Natural killer cell (primary cell): ENCODE measurements at regions not wholly inside any gene's neighbourhood (a gene's known extent, or its start where the extent isn't known, plus 50 kb on each side); places are given as distances from the start of the nearest gene placed in this dataset.

Experiments used
- ATAC-seq, 3 donors: fragments of 150-1000 bp in 2 of 3; fragments of 200-7000 bp in 1 of 3; cut with Tn5 transposase; 1 replicate in 1 of 3; 2 replicates in 2 of 3; pipeline ENCODE4 v1.10.0; 2021; ENCODE audit warnings: mild to moderate bottlenecking in 2 of 3, moderate library complexity in 2 of 3
- DNase-seq, 2 donors: peaks; one replicate each; pipeline versions ENCODE4 v3.0.0 to v3.0.0-alpha.2; 2013 to 2021; ENCODE audit warnings: mixed read lengths in 1 of 2
- H3K27ac ChIP-seq: one replicate; pipeline ENCODE4 v1.5.1; 2013; ENCODE audit warnings: mild to moderate bottlenecking, low read length
- H3K27me3 ChIP-seq: one replicate; pipeline ENCODE4 v1.6.1; 2013; ENCODE audit warnings: low read length; ENCODE audit not compliant: control insufficient read depth, insufficient read depth
- H3K36me3 ChIP-seq: one replicate; pipeline ENCODE4 v1.6.1; 2013; ENCODE audit warnings: low read length; ENCODE audit not compliant: control insufficient read depth, insufficient read depth
- H3K4me1 ChIP-seq: one replicate; pipeline ENCODE4 v1.6.1; 2013; ENCODE audit warnings: low read length; ENCODE audit not compliant: control insufficient read depth, insufficient read depth
- H3K4me3 ChIP-seq: one replicate; pipeline ENCODE4 v1.5.1; 2013; ENCODE audit warnings: low read length
- H3K9me3 ChIP-seq: one replicate; pipeline ENCODE4 v1.6.1; 2013; ENCODE audit warnings: low read length; ENCODE audit not compliant: control insufficient read depth, insufficient read depth
- H3K27ac Mint-ChIP-seq, 2 donors: one replicate each; pipeline ENCODE4 v1.8.0; 2022; ENCODE audit warnings: mild to moderate bottlenecking in 2 of 2, mixed read lengths in 2 of 2, moderate library complexity in 1 of 2
- H3K27me3 Mint-ChIP-seq, 2 donors: one replicate each; pipeline ENCODE4 v1.8.0; 2022; ENCODE audit warnings: low read depth in 2 of 2, mixed read lengths in 2 of 2
- H3K36me3 Mint-ChIP-seq: one replicate; pipeline ENCODE4 v1.8.0; 2022; ENCODE audit warnings: mixed read lengths
- H3K4me1 Mint-ChIP-seq, 2 donors: one replicate each; pipeline ENCODE4 v1.8.0; 2022; ENCODE audit warnings: mixed read lengths in 2 of 2
- H3K4me3 Mint-ChIP-seq: one replicate; pipeline ENCODE4 v1.8.0; 2022; ENCODE audit warnings: mild to moderate bottlenecking, moderate library complexity, mixed read lengths
- H3K9me3 Mint-ChIP-seq, 2 donors: one replicate each; pipeline ENCODE4 v1.8.0; 2022; ENCODE audit warnings: mixed read lengths in 2 of 2
- WGBS: methylation state at CpG from one replicate; pipeline ENCODE4 v1.1.7; 2013; ENCODE audit warnings: missing lambda C conversion rate; ENCODE audit not compliant: insufficient coverage; 5-methylcytosine and 5-hydroxymethylcytosine counted together
- intact Hi-C: fragments of 100-400 bp; cut with micrococcal nuclease; formaldehyde crosslinking; loops from one replicate; pipeline ENCODE4 v1.14.2; 2022
- TF ChIP-seq, protein P1 (sequence below): fragments of 200-600 bp; IDR thresholded peaks from one replicate; pipeline ENCODE4 v1.8.0; 2022; ENCODE audit warnings: antibody characterized with exemption

DNA sequence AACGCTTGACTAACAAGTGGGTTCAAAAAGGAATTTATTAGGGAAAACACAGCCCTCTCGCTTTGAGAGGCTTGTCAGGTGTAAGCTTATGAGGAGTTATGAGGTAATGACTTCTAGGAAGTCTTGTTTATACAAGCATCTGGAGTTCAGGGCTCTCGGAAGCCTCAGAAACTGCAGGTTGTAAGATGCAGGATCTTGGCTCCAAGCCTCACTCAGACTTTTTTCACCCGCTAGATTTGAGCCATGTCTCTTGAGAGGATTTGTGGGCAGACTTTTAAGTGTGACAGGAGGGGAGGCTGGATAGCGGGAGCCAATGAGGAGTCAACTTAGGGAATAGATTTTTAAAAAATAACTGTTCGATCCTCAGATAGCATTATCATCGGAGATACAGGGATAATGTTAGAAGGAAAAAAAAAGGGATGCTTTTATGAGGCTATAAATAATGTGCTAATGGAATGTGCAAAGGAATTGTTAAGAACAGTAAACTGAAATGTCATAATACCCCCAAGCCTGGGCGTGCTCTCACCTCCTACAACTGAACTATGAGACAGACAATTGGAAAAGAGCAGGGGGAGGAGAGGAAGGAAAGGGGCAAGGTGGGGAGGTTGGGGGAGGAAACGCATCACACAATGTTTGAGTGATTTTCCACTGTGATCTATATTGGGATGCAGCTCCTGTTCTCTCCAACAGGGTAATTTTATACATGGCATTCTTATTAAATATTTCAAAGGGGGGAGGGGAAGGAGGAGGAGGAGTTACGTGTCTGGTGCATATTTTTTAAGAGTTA, 107.4 kb upstream of the ESRRG start:
- Mint-ChIP-seq H3K27ac (no peak overlapping the region), H3K36me3 (no peaks in the 10 kb centered on the region), H3K4me1 (no peaks in the 10 kb centered on the region), H3K4me3 (no peak overlapping the region), H3K27me3 (no peaks in the 10 kb centered on the region), H3K9me3 (peaks cover 9 to 13% of the 10 kb centered on the region in 2 donors)
- 89% methylated on average over 7 of the region's 10 CpGs for WGBS
- H3K4me3 ChIP-seq = no peak overlapping the region
- no peaks in the 10 kb centered on the region for H3K27me3 ChIP-seq
- TF ChIP-seq, protein P1, sequence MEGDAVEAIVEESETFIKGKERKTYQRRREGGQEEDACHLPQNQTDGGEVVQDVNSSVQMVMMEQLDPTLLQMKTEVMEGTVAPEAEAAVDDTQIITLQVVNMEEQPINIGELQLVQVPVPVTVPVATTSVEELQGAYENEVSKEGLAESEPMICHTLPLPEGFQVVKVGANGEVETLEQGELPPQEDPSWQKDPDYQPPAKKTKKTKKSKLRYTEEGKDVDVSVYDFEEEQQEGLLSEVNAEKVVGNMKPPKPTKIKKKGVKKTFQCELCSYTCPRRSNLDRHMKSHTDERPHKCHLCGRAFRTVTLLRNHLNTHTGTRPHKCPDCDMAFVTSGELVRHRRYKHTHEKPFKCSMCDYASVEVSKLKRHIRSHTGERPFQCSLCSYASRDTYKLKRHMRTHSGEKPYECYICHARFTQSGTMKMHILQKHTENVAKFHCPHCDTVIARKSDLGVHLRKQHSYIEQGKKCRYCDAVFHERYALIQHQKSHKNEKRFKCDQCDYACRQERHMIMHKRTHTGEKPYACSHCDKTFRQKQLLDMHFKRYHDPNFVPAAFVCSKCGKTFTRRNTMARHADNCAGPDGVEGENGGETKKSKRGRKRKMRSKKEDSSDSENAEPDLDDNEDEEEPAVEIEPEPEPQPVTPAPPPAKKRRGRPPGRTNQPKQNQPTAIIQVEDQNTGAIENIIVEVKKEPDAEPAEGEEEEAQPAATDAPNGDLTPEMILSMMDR = no peak
- H3K27ac ChIP-seq = no peak overlapping the region
- intact Hi-C loops = no loop called here
- ATAC-seq (no peak), DNase-seq (no peak)
- H3K36me3 ChIP-seq = no peaks in the 10 kb centered on the region
- no peaks in the 10 kb centered on the region for H3K9me3 ChIP-seq
- no peaks in the 10 kb centered on the region for H3K4me1 ChIP-seq

DNA sequence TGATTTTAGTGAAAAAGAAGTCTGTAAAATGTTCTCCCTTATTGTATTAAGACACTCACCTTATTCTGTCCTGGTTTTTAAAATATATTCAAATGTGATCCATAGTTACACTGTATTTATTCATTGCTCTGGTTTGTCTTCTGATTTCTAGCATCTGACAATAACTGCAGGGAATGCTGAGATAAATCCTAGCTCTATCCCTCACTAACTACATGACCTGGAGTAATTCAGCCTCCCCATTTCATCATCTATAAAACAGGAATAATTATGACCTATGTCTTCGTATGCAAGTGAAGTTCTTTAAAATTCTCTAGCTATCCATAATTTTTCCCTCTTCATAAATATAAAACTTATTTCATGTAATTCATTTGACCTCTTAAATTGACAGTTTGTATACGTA, 104.0 kb upstream of the ESRRG start:
- Mint-ChIP-seq H3K27ac (no peak overlapping the region), H3K4me1 (no peaks in the 10 kb centered on the region), H3K4me3 (no peak overlapping the region), H3K36me3 (no peaks in the 10 kb centered on the region), H3K9me3 (peaks cover 5 to 7% of the 10 kb centered on the region in 2 donors), H3K27me3 (no peaks in the 10 kb centered on the region)
- H3K36me3 ChIP-seq = no peaks in the 10 kb centered on the region
- H3K9me3 ChIP-seq = no peaks in the 10 kb centered on the region
- DNase-seq (no peak), ATAC-seq (no peak)
- intact Hi-C loops = no loop called here
- H3K27ac ChIP-seq = no peak overlapping the region
- no peak overlapping the region for H3K4me3 ChIP-seq
- TF ChIP-seq, protein P1 = no peak
- 100% methylated on average over 1 of the region's 2 CpGs for WGBS
- H3K4me1 ChIP-seq = no peaks in the 10 kb centered on the region
- no peaks in the 10 kb centered on the region for H3K27me3 ChIP-seq

DNA sequence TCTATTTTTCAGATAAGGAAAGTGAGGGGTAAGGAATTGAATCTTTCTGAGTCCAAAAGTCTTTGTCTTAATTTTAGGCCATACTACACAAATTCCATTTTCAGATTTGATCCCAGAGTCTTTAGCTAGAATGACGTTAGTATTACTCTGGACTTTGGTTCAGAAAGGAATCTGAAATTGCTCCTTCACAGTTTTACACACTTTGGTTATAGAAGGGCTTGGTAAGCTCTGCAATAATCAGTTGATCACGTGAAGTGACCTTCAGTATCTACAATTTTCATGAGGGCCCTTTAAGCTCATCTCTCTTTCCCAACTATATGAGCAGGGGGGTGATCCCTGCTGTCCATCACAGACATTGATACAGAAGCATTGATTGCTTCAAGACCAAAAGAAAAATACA, 103.4 kb upstream of the ESRRG start:
- Mint-ChIP-seq H3K36me3 (no peaks in the 10 kb centered on the region), H3K9me3 (peaks cover 5 to 7% of the 10 kb centered on the region in 2 donors), H3K4me3 (no peak overlapping the region), H3K27ac (no peak overlapping the region), H3K4me1 (no peaks in the 10 kb centered on the region), H3K27me3 (no peaks in the 10 kb centered on the region)
- ATAC-seq (no peak), DNase-seq (no peak)
- H3K27ac ChIP-seq = no peak overlapping the region
- TF ChIP-seq, protein P1 = no peak
- 63% methylated on average over 2 of the region's 2 CpGs for whole genome bisulfite sequencing
- intact Hi-C loops = no loop called here
- no peaks in the 10 kb centered on the region for H3K4me1 ChIP-seq
- H3K36me3 ChIP-seq = no peaks in the 10 kb centered on the region
- no peaks in the 10 kb centered on the region for H3K9me3 ChIP-seq
- no peaks in the 10 kb centered on the region for H3K27me3 ChIP-seq
- H3K4me3 ChIP-seq = no peak overlapping the region

DNA sequence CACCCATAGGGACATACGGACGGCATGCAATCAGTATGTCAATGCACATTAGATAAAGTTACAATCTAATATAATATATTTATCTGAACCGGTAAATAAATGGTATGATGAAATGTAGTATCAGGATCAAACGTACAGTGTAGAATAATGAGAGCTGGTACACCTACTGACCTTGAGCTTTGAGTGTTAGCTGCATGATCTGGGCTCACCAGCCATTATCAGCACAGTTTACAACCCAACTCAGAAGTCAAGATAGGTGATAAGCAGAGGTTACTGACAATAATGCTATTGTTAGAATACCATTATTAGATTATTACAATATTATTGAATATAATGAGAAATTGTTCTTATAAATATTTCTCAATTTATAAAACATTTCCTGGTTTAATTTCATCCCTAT, 103.0 kb upstream of the ESRRG start:
- ATAC-seq = no peak

More for the DNA sequence above, 103.0 kb upstream of the ESRRG start:
- Histone ChIP-seq H3K36me3 (no peaks in the 10 kb centered on the region), H3K9me3 (no peaks in the 10 kb centered on the region), H3K4me1 (no peaks in the 10 kb centered on the region), H3K27me3 (no peaks in the 10 kb centered on the region), H3K4me3 (no peak overlapping the region), H3K27ac (no peak overlapping the region)
- Mint-ChIP-seq H3K4me1 (no peaks in the 10 kb centered on the region), H3K27ac (no peak overlapping the region), H3K9me3 (peaks cover 5 to 7% of the 10 kb centered on the region in 2 donors), H3K4me3 (no peak overlapping the region), H3K36me3 (no peaks in the 10 kb centered on the region), H3K27me3 (no peaks in the 10 kb centered on the region)
- intact Hi-C loops = no loop called here
- DNase-seq = no peak
- no CpG with 5 or more reads among the region's 4 CpGs for WGBS
- TF ChIP-seq, protein P1 = no peak
